ENCODE measurements at regions not wholly inside any gene's neighbourhood (a gene's known extent, or its start where the extent isn't known, plus 50 kb on each side); places are given as distances from the start of the nearest gene placed in this dataset.

DNA sequence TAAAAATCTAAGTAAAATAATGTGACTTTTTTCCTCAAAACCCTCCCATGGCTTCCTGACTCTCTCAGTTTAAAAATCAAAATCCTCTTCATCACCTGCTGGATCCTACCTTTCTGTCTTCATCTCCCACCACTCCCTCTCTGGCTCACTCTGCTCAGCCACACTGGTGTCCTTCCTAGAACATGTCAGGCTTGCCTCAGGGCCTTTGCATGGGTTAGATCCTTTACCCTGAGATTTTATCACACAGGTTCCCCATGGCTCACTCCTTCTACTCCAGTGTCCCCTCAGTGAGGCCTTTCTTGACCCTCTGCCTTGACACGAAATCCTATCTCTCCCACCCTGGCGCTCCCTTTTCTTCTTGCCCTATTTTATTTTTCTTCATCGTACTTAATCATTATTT lies 141.8 kb downstream of the RPL22L1 start:
- DNase-seq, result no peak

DNA sequence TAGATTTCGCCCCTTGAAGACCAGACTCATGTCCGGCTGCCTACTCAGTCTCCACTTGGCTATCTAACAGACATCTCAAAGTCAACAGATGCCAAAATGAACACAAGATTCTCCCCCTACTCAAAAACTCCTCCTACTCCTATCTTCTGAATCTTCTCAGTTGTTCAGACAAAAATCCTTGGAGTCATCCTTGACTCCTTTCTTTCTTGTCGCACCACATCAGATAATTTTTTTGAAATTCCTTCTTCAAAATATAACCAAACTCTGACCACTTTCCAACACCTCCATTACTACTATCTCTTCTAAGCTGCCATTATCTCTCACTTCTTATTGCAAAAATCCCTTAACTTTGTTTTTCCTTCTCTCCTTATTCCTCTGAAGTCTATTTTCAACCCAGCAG lies 141.9 kb upstream of the SLC7A14 start:
- no peak for DNase-seq

DNA sequence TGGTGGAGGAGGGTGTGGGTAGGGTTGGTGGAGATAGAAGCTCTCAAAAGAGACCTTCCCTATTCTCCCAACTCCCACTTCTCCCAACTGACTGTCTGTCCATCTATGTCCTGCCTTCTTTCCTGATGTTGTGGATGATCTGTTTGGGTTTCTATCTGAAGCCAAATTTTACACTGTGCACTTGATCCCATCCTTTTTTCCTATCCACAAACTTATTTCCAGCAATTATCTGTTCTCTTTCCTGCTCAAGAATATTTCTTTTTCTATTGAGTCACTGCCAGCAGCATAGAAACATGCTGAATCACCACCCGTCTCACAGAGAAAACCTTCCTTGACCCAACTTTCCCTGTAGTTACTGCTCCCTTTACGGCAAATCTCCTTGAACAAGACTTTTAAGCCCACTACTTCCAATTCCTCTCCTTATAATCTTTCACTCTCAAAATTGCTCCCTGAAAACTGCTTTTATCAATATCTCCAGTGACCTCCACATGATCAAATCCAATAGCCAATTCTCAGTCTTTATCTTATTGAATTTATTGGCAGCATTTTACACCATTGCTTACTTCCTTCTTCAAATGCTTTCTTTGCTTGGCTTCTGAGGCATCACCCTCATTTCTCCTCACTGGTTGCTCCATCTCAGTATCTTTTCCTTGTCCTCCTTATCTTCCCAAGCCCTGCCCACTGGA lies 141.2 kb upstream of the SLC7A14 start:
- no peak for DNase-seq

DNA sequence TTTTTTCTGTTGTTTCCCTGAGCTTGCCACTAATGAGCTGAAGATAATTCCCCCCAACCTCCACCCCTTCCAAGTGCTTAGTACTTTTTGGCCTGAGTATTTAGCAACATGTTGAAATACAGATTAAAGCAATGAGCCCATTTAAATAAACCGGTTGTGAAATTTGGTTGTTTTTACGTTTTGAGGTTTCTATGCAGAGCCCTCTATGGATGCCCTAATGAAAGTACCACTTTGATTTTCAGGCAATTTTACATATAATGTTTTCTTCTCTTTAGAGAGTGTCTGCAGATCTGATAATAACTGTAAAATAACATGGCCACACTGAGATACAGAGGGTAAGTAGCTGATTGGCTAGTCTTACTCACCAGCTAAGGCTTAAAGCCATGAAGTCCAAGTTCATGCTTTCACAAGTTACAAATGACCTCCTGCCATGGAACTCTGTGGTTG lies 139.4 kb upstream of the SLC7A14 start:
- no peak for DNase-seq

DNA sequence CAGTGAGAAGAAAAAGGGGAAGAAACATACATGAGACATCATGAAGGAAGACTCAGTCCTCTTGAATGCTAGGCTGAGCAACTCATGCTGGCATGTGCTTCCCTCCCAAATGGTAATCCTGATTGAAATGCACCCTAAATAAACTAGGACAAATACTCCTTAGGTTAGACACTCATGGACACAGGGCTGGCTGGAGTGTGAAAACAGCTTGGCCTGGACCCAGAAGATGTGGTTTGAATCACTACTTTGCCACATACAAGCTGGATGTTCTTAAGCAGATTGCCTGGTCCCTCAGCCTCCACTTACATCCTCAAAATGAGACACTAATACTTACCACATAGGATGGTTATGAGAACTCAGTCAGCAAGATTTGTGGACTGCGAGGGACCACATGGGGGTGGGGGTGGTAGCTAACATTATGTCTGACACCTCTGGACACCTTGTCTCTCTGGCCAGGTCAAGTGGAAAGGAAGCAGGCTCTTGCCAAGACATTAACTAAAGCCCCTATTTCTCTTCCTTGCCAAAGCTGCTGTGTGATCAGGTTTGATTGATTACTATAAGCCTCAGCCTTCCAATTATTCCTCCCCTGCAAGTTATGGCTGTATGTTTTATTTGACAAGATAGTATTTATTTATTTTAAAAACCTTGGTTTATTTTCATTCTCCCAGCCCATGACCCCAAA lies 138.9 kb upstream of the SLC7A14 start:
- no peak for DNase-seq

DNA sequence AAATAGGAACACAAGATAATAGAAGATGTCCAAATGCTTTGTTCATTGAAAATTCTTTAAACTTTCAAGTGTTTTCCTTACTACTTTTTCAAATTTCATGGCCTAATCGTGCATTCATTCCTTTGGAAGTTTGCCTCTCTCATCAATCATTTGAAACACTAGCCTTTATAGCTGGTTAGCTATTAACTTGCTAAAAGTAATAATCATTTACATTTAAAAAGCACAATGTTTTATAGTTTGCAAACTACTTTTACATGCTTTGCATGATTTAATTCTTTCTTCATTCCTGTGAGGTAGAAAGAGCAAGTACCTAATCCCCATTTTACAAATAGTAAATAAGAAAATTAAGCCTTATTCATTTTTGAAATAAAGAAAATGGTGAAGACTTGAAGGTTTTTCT lies 137.4 kb upstream of the SLC7A14 start:
- DNase-seq, result no peak

DNA sequence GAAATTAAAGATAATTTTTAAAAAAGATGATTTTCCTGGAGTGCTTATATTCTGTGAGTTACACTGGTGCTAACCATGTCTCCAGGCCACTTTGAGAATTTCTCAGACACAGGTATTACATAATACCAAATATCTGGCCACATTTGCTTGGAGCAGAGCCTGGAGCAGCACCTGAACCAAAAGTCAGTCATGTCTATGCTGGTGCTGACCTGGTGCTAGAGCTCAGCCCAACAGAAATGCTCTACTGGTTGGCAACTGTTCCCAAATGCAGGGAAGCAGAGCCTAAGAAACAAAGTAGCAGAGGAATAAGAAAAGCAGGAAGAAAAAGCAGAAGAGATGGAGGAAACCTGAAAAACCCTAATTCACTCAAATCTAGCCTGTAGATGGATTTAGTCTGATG lies 135.7 kb upstream of the SLC7A14 start:
- DNase-seq, result no peak

DNA sequence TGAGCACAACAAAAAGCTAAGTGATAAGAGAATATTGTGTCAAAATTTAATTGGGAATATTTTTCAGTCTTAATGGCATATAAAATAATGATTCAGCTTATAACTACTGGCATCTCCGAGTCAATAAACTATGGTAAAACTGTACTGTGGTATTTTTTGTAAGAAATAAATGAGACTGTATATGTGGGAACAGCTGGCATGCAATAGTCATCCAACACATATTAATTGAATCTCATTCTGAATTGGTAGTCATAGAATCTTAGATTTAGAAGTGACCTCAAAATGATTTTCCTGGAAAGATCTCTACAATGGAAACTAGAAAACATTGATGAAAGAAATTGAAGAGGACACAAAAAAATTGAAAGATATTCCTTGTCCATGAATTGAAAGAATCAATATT lies 133.4 kb upstream of the SLC7A14 start:
- DNase-seq, result no peak

DNA sequence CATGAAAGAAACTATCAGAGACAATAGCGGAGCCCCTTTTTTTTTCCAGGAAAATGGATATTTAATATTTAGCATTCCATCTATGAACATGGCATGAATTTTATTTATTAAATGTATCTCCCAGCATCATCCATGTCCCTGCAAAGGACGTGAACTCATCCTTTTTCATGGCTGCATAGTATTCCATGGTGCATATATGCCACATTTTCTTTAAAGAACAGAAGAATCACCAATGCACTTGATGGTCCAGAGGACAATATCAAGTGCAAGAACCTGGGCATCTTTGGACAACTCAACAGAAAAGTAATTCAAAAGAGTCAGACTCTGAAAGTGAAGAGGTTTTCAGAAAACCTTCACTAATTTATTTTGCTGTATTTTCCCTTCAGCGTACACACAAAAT lies 133.0 kb upstream of the SLC7A14 start:
- no peak for DNase-seq

DNA sequence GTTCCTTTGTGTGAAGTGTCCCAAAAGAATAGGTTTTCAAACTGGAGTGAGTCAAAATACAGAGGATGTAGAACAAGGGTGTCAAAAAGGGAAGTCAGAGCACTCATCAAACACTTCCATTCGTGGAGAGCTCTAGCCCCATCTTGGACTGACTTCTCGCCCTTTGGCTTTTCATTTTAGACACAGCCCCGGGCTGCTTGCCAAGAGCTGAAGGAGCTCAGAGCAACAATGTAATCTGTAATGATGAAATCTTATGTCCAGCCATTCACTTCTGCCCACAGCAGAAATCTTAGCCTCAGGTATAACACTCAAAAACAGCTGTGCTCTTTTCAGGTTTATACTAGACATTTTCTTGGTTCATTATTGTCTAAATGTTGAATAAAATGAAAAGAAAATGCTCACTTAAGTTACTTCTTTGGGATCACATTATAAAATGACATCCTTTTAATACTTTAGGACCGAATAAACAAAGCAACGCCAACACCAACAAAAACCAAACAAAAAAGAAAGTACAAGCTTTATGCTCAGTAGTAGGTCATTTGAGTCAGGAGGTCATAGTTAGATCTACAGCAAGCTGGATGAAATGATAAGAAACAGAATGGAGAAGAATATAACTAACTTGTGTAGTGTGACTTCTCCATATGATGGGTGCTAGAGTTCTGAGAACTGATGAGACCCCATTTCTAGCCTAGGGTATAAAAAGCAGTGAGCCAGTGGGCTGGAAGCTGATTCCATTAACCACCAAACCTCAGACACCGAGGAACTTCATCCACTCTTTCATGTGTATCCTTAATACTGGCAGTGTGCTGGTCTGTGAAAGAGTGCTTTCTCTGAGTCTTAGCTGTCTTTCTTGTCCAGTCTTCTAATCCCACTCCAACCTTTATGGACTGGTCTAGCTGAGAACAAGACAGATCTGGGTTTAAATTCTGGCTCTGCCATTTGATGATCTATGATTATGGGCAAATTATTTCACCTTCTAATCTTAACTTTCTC lies 131.8 kb upstream of the SLC7A14 start:
- DNase-seq, result no peak

DNA sequence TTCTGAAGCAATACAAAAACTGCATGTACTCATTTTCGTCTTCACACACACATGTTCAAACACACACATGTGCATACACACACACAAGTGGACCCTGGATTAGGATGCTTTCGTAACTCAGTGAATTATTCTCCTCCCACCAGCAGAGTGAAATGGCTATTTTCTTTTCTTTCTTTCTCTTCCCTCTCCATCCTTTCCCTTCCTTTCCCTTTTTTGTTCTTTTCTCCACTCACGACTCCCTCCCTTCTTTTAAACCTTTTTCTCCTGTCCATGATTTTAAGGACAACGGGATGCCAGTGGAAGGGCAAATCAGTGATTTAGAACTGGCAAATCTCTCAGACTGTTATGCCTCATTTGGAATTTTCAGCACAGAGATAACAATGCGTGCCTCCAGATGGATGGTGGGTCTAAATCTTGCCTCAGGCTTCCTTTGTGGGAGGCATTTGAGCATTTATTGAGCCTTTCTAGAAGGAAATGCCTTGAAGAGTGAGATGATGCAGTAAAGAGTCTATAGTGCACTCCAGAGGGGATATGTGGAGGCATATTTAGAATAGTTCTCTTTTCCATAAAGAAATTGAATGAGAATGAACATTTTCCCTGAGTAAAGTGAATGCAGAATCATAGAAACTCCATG lies 130.4 kb upstream of the SLC7A14 start:
- DNase-seq, result no peak

DNA sequence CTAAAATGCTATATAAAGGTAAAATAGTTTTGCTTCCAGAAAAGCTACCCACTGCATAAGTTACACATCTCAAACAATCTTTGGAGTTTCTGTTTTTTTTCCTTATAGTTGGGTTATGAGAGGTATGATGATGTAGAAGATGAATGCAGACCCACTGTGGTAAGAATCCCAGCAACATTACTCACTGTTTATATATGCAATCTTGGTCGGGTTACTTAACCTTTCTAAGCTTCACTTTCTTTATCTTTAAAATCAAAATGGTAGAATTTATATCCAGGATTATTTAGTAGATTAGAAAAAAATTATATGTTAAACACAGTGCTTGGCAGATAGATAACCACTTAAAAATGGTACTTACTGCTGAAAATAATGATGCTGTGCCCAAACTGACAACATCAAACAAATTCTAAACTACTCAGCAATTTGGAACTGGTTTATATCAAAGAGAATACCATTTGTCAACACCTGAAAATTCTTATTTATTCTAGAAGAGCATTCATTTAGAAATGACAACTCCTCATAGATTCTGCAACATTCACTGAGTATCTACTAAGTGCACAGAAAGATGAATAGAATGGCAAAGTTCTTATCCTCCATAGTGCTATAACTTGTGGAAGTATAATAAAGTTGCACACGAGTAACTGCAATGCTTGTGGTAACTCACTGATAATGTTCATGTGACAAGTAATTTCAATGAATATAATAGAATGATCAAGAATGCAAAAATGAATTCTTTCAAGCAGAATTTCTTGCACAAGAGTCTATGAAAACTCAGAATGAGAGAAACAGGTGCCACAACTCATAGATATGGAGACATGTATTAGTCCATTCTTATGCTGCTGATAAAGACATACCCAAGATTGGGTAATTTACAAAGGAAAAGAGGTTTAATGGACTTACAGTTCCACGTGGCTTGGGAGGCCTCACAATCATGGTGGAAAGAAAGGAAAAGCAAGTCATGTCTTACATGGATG lies 129.0 kb upstream of the SLC7A14 start:
- no peak for DNase-seq

DNA sequence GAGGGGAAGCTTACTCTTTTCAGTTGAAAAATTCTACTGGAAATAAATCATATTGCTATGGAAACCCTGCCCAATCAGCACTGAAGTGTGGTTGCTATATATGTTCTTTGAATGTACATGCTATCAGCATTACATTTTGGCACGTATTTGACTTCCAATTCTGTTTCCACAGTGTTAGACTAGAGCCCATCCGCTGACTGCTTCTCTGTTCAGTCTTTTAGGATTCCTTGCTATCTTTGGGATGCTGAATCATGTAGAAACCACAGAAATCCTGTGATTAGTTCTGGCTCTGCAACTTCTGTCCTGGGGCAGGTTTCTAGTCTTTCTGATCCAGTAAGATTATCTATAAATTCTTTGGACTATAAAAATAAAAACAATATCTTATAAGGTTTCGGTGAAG lies 128.2 kb upstream of the SLC7A14 start:
- DNase-seq, result no peak

DNA sequence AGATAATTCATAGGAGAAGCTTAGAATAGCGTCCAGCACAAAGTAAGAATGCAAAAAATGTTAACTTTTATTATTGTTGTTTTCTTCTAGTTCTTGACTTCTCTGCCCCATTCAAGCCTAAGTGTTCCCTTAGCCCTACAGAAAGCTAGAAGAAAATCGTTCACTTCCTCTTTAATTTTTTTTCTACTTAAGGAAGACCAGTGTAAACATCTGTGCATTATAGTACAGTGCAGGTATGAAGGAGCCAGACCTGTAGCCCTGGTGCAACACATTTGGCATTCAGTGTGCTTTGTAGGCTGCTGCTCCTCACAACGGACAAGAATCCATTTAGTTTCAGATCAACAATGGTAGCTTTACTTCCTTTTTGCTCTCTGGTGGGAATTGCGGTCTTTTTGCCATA lies 127.8 kb upstream of the SLC7A14 start:
- no peak for DNase-seq

DNA sequence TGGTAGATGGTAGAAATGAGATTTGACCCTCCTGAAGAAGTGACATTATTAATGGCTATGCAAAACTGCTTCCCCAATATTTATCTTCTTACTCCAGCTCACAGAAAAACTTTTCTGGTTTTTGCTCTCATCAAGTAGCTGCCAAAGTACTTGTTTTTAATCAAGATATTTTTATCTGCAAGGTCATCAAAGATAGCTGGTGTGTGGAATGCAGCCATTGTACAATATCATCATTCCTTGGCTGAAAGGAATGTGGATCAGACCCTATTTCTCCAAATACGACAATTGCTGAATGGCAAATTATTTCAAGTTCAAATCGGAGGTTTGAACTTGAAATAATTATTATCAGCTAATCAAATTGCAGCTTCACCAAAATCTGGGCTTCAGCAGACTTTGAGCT lies 126.9 kb upstream of the SLC7A14 start:
- no peak for DNase-seq

DNA sequence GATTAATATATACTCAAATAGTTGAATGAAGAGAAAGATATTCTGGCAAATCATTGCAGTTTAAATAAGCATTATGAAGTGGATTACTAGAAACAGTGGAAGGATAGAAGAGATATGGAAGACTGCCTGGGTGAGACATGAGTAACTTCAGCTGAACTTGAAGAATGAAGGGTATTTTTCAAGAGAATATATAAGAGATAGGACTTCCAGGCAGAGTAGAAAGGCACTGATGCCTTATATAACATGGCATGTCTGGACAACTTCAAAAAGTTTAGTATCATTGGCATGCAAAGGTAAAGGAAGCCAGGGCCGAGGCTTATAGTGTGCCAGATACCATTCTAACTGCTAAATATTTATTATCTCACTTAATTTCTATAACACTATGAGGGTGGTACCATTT lies 126.5 kb upstream of the SLC7A14 start:
- DNase-seq, result no peak

DNA sequence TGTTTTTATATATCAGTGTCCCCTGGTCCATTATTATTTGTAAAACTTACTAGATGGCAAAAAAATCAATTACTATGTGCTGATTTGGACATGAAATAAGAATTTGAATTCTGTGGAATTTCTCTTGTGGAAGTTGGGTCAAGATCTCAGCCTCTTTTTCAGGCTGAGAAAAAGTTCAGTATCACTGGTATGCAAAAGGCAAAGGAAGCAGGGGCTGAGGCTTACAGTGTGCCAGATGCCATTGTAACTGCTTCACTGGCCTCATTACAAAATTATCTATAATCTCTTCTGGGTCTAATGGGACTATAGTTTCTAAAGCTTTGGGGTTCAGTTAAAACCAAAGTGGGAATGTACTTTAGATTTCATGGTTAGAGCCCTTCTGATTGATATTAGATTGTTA lies 125.9 kb upstream of the SLC7A14 start:
- no peak for DNase-seq

DNA sequence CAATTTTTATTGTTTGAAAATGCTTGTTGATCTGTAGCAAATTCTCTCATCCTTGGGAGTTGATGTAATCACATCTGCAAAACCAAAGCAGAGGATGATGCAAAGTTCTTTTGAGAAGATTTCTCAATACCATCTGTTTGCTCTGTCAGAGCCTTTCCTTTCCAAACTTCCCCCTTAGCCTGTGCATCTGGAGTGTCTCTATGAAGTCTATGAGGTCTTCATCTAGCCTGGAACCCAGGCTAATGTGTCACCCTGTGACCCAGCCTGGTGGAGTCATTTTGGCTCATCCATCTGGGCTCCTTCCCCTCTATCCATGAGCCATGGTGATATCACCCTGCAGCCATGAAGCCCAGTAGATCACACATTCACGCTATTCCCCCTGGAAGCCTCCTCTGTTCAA lies 123.2 kb upstream of the SLC7A14 start:
- DNase-seq, result no peak

DNA sequence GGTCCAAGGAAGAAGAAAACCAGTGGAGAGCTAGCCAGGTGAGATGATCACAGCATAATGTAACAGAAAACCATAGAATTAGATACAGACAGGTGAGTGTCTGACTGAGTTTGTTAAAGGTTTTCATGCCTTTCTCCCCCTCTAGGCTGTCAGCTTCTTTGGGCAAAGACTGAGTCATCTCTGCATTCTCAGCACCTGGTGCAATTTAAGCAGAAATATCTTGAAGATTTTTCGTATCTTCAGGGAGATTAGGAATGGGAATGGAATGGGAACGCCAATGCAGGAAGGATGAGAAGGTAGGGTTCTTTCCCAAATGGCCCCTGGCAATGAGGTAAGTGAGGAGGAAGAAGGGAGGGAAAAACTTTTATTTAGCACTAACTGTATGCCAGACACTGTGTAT lies 122.0 kb upstream of the SLC7A14 start:
- DNase-seq, result no peak

DNA sequence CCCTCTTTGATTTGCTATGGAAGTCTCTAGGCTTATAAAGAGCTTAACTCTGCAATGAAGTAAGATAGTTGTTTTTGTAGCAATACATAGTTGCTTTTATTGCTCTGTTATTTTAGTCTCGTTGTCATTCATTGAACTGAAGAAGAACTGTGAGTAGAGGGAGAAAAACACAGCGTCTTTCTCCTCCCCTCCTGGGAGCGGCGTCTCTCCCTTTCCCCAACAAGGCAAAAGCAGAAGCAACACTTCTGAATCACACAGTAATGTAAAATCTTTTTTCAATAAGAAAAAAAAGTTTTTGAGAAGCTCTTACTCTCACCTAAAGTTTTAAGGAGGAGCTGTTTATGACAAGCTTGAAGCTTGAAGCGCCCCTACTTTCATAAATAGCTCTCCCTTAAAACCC lies 119.3 kb upstream of the SLC7A14 start:
- DNase-seq, result no peak

DNA sequence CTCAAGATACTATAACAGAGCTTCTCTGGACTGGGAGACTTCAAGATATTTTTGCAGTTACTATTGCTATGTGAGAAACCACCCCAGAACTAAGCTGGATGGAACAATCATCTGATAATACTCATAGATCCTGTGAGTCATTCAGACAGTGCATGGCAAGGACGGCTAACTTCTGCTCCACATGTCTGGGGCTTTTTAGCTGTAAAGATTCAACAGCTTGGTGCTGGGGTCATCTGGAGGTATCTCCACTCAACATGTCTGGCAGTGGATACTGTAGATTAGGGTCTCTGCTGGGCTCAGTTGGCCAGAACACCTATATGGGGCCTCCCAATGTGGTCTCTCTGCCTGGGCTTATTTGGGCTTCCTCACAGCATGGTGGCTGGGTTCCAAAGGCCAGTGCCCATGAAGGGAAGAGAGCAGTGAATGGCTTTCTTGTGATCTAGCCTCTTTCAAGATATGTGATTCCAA lies 117.3 kb upstream of the SLC7A14 start:
- DNase-seq, result no peak

Measured in left hindlimb (tissue), 1 donor.